ENCODE measurements at regions not wholly inside any gene's neighbourhood (a gene's known extent, or its start where the extent isn't known, plus 50 kb on each side); places are given as distances from the start of the nearest gene placed in this dataset.
A peak's percentile ranks its signal among the peaks of the same experiment; 100 is the strongest.

DNA sequence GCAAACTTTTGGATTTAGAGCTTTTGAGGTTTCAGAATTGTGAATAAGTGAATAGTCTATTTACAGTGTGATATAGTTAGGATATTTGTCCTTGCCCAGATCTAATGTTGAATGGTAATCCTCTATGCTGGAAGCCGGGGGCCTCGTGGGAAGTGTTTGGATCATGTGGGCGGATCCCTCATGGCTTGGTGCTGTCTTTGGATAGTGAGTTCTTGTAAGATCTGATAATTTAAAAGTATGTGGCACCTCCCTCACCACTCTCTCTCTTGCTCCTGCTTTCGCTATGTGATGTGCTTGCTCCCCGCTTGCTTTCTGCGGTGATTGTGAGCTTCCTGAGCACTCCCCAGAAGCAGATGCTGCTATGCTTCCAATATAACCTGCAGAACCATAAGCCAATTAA is 128.0 kb upstream of the KCNJ3 start:
- Histone ChIP-seq H3F3A (replicated peaks; ENCODE audit: low read depth) (no peaks in the 10 kb centered on the region), H4K20me1 (replicated peaks; ENCODE audit: insufficient read depth) (no peaks in the 10 kb centered on the region), H3K27ac (ENCODE audit: low read depth) (no peak overlapping the region), H3K4me2 (no peak overlapping the region), H3K4me3 (no peak overlapping the region), H3K79me2 (replicated peaks; ENCODE audit: insufficient read depth) (no peaks in the 10 kb centered on the region), H3K36me3 (ENCODE audit: insufficient read depth) (no peaks in the 10 kb centered on the region), H2AFZ (peak overlapping the region; percentile 77; the same call in 1 of the 2 replicates), H3K4me1 (ENCODE audit: insufficient read depth) (peaks cover 9% of the 10 kb centered on the region), H3K27me3 (ENCODE audit: insufficient read depth) (no peaks in the 10 kb centered on the region), H3K9me2 (ENCODE audit: insufficient read depth) (peaks cover 8% of the 10 kb centered on the region; the same call in 1 of the 2 replicates)
- Mint-ChIP-seq H3K27ac (no peak overlapping the region), H3K36me3 (ENCODE audit: low read depth) (peaks cover 6% of the 10 kb centered on the region; the same call in 2 of the 3 replicates), H3K4me1 (peaks cover 18% of the 10 kb centered on the region), H3K9me3 (peaks cover 11% of the 10 kb centered on the region; the same call in 2 of the 3 replicates), H3K4me3 (no peak overlapping the region), H3K27me3 (ENCODE audit: insufficient read depth, low read depth, poor library complexity) (no peaks in the 10 kb centered on the region)
- no peak; the same call in 1 of the 3 replicates for ATAC-seq
- no peak for DNase-seq (ENCODE audit: low spot score)
- no peak for TF ChIP-seq ETS1 (IDR thresholded peaks at IDR 0.05)
- no peak for TF ChIP-seq ZNF114 (CRISPR knock-in tag; IDR thresholded peaks at IDR 0.05)
- TF ChIP-seq ZNF462 (CRISPR knock-in tag; IDR thresholded peaks at IDR 0.05): no peak
- no peak for TF ChIP-seq CTCF (conservative IDR thresholded peaks at IDR 0.05; ENCODE audit: low read depth in 2 of 2)
- TF ChIP-seq NANOG (IDR thresholded peaks at IDR 0.05; ENCODE audit: borderline replicate concordance): no peak
- TF ChIP-seq EZH2phosphoT487 (IDR thresholded peaks at IDR 0.05; ENCODE audit: unreplicated experiment): no peak
- TF ChIP-seq, protein P1, sequence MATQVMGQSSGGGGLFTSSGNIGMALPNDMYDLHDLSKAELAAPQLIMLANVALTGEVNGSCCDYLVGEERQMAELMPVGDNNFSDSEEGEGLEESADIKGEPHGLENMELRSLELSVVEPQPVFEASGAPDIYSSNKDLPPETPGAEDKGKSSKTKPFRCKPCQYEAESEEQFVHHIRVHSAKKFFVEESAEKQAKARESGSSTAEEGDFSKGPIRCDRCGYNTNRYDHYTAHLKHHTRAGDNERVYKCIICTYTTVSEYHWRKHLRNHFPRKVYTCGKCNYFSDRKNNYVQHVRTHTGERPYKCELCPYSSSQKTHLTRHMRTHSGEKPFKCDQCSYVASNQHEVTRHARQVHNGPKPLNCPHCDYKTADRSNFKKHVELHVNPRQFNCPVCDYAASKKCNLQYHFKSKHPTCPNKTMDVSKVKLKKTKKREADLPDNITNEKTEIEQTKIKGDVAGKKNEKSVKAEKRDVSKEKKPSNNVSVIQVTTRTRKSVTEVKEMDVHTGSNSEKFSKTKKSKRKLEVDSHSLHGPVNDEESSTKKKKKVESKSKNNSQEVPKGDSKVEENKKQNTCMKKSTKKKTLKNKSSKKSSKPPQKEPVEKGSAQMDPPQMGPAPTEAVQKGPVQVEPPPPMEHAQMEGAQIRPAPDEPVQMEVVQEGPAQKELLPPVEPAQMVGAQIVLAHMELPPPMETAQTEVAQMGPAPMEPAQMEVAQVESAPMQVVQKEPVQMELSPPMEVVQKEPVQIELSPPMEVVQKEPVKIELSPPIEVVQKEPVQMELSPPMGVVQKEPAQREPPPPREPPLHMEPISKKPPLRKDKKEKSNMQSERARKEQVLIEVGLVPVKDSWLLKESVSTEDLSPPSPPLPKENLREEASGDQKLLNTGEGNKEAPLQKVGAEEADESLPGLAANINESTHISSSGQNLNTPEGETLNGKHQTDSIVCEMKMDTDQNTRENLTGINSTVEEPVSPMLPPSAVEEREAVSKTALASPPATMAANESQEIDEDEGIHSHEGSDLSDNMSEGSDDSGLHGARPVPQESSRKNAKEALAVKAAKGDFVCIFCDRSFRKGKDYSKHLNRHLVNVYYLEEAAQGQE (IDR thresholded peaks at IDR 0.05; ENCODE audit: unreplicated experiment): no peak
- TF ChIP-seq EZH2 (IDR thresholded peaks at IDR 0.05; ENCODE audit: low read depth, unreplicated experiment): no peak
- TF ChIP-seq STAT1 (IDR thresholded peaks at IDR 0.05; ENCODE audit: unreplicated experiment): no peak
- no peak for TF ChIP-seq ZNF331 (CRISPR knock-in tag; IDR thresholded peaks at IDR 0.05; ENCODE audit: low read depth)
- no peak for TF ChIP-seq CREB1 (CRISPR knock-in tag; IDR thresholded peaks at IDR 0.05; ENCODE audit: low read depth)
- no peak for TF ChIP-seq JUNB (IDR thresholded peaks at IDR 0.05; ENCODE audit: unreplicated experiment)
- no peak for TF ChIP-seq POLR2AphosphoS5 (IDR thresholded peaks at IDR 0.05; ENCODE audit: low read depth)
